Heart right ventricle (tissue), 16 donors: ENCODE measurements at regions not wholly inside any gene's neighbourhood (a gene's known extent, or its start where the extent isn't known, plus 50 kb on each side); places are given as distances from the start of the nearest gene placed in this dataset.
A peak's percentile ranks its signal among the peaks of the same experiment; 100 is the strongest.

Source experiments
- ATAC-seq, 8 donors: fragments of 200-7000 bp; cut with Tn5 transposase; one replicate each; pipeline ENCODE4 v1.9.1; 2020; ENCODE audit warnings: mild to moderate bottlenecking in 8 of 8, moderate library complexity in 8 of 8, moderate number of reproducible peaks in 1 of 8
- DNase-seq, 2 donors: peaks; one replicate each; pipeline ENCODE4 v3.0.0-alpha.2; 2020
- H3K27ac ChIP-seq, 10 donors: fragments of 200-600 bp; sonication (generic) in 2 of 10; one replicate each; pipeline versions ENCODE4 v1.5.0 to v1.8.0; 2020 to 2022; ENCODE audit warnings: mild to moderate bottlenecking in 3 of 10
- H3K27me3 ChIP-seq, 7 donors: fragments of 200-600 bp; one replicate each; pipeline ENCODE4 v1.8.0; 2021 to 2022; ENCODE audit warnings: mild to moderate bottlenecking in 2 of 7
- H3K36me3 ChIP-seq, 9 donors: fragments of 200-600 bp; sonication (generic) in 1 of 9; one replicate each; pipeline versions ENCODE4 v1.5.0 to v1.8.0; 2020 to 2022; ENCODE audit warnings: mild to moderate bottlenecking in 2 of 9
- H3K4me1 ChIP-seq, 9 donors: fragments of 200-600 bp; sonication (generic) in 1 of 9; one replicate each; pipeline versions ENCODE4 v1.5.0 to v1.8.0; 2020 to 2022; ENCODE audit warnings: mild to moderate bottlenecking in 4 of 9
- H3K4me3 ChIP-seq, 10 donors: fragments of 200-600 bp; sonication (generic) in 2 of 10; one replicate each; pipeline versions ENCODE4 v1.5.0 to v1.8.0; 2020 to 2022; ENCODE audit warnings: mild to moderate bottlenecking in 7 of 10, moderate library complexity in 2 of 10
- H3K9me3 ChIP-seq, 11 donors: fragments of 200-600 bp in 10 of 11; sonication (generic) in 2 of 11; one replicate each; pipeline versions ENCODE4 v1.5.0 to v1.8.0; 2013 to 2022; ENCODE audit warnings: mild to moderate bottlenecking in 2 of 11, control low read depth in 1 of 11, moderate library complexity in 1 of 11
- CTCF ChIP-seq, 9 donors: fragments of 200-600 bp; sonication (generic) in 2 of 9; IDR thresholded peaks; one replicate each; pipeline versions ENCODE4 v1.5.0 to v1.8.0; 2021 to 2022; ENCODE audit warnings: antibody characterized with exemption in 9 of 9, mild to moderate bottlenecking in 5 of 9, moderate library complexity in 1 of 9
- WGBS, 2 donors: extraction: QIAGEN DNeasy Blood & Tissue Kit; methylation state at CpG; one replicate each; pipeline ENCODE4 v1.1.7; 2013; ENCODE audit warnings: inconsistent platforms in 1 of 2; 5-methylcytosine and 5-hydroxymethylcytosine counted together
- intact Hi-C, 10 donors: fragments of 100-400 bp; cut with DNase I; formaldehyde crosslinking; loops; one replicate each; pipeline versions ENCODE4 v1.11.1 to v1.14.2; 2022
- donor health status: Arrhythmogenic right ventricular cardiomyopathy.
- donor health status: ischemic (EF 13 %, LVEDD 7.1; RV severe dilation, severe dysfunction).
- donor health status: healthy with polysubstance abuse.
- donor health status: DM: no; HTN: yes; CAD: no.
- donor health status: DM: no; HTN: no; CAD: no.
- donor health status: ischemic (EF 25% LVEDD 6.9; RV normal size, moderate dysfunction).
- donor health status: ischemic (EF 25% LVEDD 5.7; RV mildly dilated, moderate dysfunction).
- donor health status: healthy.
- donor health status: DM: yes; HTN: yes; CAD: no.
- donor health status: Ischemic cardiomyopathy.
- donor health status: ischemic (EF 35%, LVEDD 5.7; RV mildly dilated, moderate dysfunction).
- donor health status: nonischemic (EF 11% LVEDD 7.7; RV severe dilation, severe dysfunction).
- donor health status: DM: yes; HTN: yes; CAD: no.
- donor health status: PGD.
- donor health status: ischemic (EF 29% LVEDD 5.4; RV normal size, mild dysfunction).
- donor health status: nonischemic (EF 23%, LVEDD 6.1; RV moderate dilation, normal function).

- Histone ChIP-seq H3K27ac (no peak overlapping the region), H3K36me3 (no peaks in the 10 kb centered on the region), H3K27me3 (no peaks in the 10 kb centered on the region), H3K4me1 (no peaks in the 10 kb centered on the region), H3K9me3 (peaks cover 0 to 4% (median 0%) of the 10 kb centered on the region in 11 donors), H3K4me3 (no peak overlapping the region)
- TF ChIP-seq CTCF (IDR thresholded peaks at IDR 0.05): no peak
- no peak for ATAC-seq
- 91 to 94% methylated on average over 6 of the region's 6 CpGs for WGBS, 2 donors
- DNase-seq: no peak
- intact Hi-C loops: no loop called here
These were observed 484.5 kb downstream of the PDGFC start for GRCh38 chr4:156487107-156487506.

GRCh38 chr4:156481845-156482244, 489.8 kb downstream of the PDGFC start:
- no peak for DNase-seq
- H3K36me3 ChIP-seq: no peaks in the 10 kb centered on the region
- H3K9me3 ChIP-seq: no peaks in the 10 kb centered on the region
- no peak overlapping the region for H3K27ac ChIP-seq
- no peak for TF ChIP-seq CTCF (IDR thresholded peaks at IDR 0.05)
- WGBS, 2 donors: 94 to 95% methylated on average over 11 of the region's 11 CpGs
- intact Hi-C loops: no loop called here
- no peak overlapping the region for H3K4me3 ChIP-seq
- H3K27me3 ChIP-seq: no peaks in the 10 kb centered on the region
- no peaks in the 10 kb centered on the region for H3K4me1 ChIP-seq
- ATAC-seq: no peak

- DNase-seq: no peak
These were observed 494.0 kb downstream of the PDGFC start for GRCh38 chr4:156477636-156478035.

GRCh38 chr4:156476359-156476758, 495.2 kb downstream of the PDGFC start:
- DNase-seq (no peak), ATAC-seq (peak in 1 of 8 donors; percentile 63)
- WGBS, 2 donors: 80 to 86% methylated on average over 2 of the region's 2 CpGs
- Histone ChIP-seq H3K36me3 (no peaks in the 10 kb centered on the region), H3K27me3 (no peaks in the 10 kb centered on the region), H3K4me1 (no peaks in the 10 kb centered on the region), H3K9me3 (no peaks in the 10 kb centered on the region), H3K27ac (no peak overlapping the region), H3K4me3 (no peak overlapping the region)
- intact Hi-C loops: loop anchor here in 8 of 10 donors (2.0 to 10.0 kb wide), 8 partner anchors 198 to 1501 kb away; partner anchors contain the start of gene PDGFC (in 4 of the 8)
- no peak for TF ChIP-seq CTCF (IDR thresholded peaks at IDR 0.05)

More at GRCh38 chr4:156477636-156478035, 494.0 kb downstream of the PDGFC start:
- Histone ChIP-seq H3K4me1 (no peaks in the 10 kb centered on the region), H3K36me3 (no peaks in the 10 kb centered on the region), H3K27me3 (no peaks in the 10 kb centered on the region), H3K4me3 (no peak overlapping the region), H3K27ac (no peak overlapping the region), H3K9me3 (no peaks in the 10 kb centered on the region)
- 46 to 53% methylated on average over 2 of the region's 2 CpGs for WGBS, 2 donors
- no peak for TF ChIP-seq CTCF (IDR thresholded peaks at IDR 0.05)
- intact Hi-C loops: loop anchor here in 8 of 10 donors (2.0 to 10.0 kb wide), 8 partner anchors 197 to 1500 kb away; partner anchors contain the start of gene PDGFC (in 4 of the 8)
- ATAC-seq: no peak
